OCI-LY1 (cell line): ENCODE measurements at regions not wholly inside any gene's neighbourhood (a gene's known extent, or its start where the extent isn't known, plus 50 kb on each side); places are given as distances from the start of the nearest gene placed in this dataset.
"Not testable (repeated sequence)": the region's sequence is repeated elsewhere in the genome, so short reads cannot be mapped to it uniquely, and the experiment has no call there.

Experiments
- H2AFZ ChIP-seq: fragments of 200-600 bp; sonication (generic), shearing (Covaris generic); 2 replicates; pipeline ENCODE4 v1.6.0; 2014; ENCODE audit warnings: antibody characterized with exemption, mild to moderate bottlenecking, low read length
- H3F3A ChIP-seq: fragments of 200-600 bp; sonication (generic), shearing (Covaris generic); 2 replicates; pipeline ENCODE4 v1.6.0; 2014; ENCODE audit warnings: mild to moderate bottlenecking, antibody characterized with exemption, low read length, moderate library complexity; ENCODE audit not compliant: insufficient read depth
- H3K27ac ChIP-seq: fragments of 200-600 bp; sonication (generic); 2 replicates; pipeline ENCODE4 v1.5.1; 2014; ENCODE audit warnings: low read length, mixed run types, mild to moderate bottlenecking, low read depth; ENCODE audit not compliant: poor library complexity, severe bottlenecking
- H3K27me3 ChIP-seq: fragments of 200-600 bp; sonication (generic); 2 replicates; pipeline ENCODE4 v1.6.0; 2014; ENCODE audit warnings: antibody characterized with exemption, mild to moderate bottlenecking, low read length, moderate library complexity; ENCODE audit not compliant: insufficient read depth
- H3K36me3 ChIP-seq: fragments of 200-600 bp; sonication (generic); 2 replicates; pipeline ENCODE4 v1.6.1; 2014; ENCODE audit warnings: mild to moderate bottlenecking, antibody characterized with exemption, low read length, moderate library complexity, mixed read lengths; ENCODE audit not compliant: insufficient read depth
- H3K4me1 ChIP-seq: fragments of 200-600 bp; sonication (generic); 2 replicates; pipeline ENCODE4 v1.5.1; 2014; ENCODE audit warnings: mild to moderate bottlenecking, low read length, moderate library complexity; ENCODE audit not compliant: insufficient read depth, severe bottlenecking
- H3K4me2 ChIP-seq: fragments of 200-600 bp; sonication (generic), shearing (Covaris generic); 2 replicates; pipeline ENCODE4 v1.6.1; 2014; ENCODE audit warnings: low read length
- H3K4me3 ChIP-seq: fragments of 200-600 bp; sonication (generic); 2 replicates; pipeline ENCODE4 v1.5.1; 2014; ENCODE audit warnings: low read length, low read depth, mild to moderate bottlenecking, mixed read lengths; ENCODE audit not compliant: poor library complexity, severe bottlenecking
- H3K79me2 ChIP-seq: fragments of 200-600 bp; shearing (Covaris generic); 2 replicates; pipeline ENCODE4 v1.6.1; 2016; ENCODE audit warnings: mixed run types, low read length, mixed read lengths; ENCODE audit not compliant: insufficient read depth
- H3K9ac ChIP-seq: fragments of 200-600 bp; sonication (generic), shearing (Covaris generic); 2 replicates; pipeline ENCODE4 v1.6.1; 2014; ENCODE audit warnings: mild to moderate bottlenecking, low read length, mixed read lengths
- H3K9me2 ChIP-seq: fragments of 200-600 bp; sonication (generic), shearing (Covaris generic); 2 replicates; pipeline ENCODE4 v1.6.1; 2014; ENCODE audit warnings: low read depth, mild to moderate bottlenecking, low read length, mixed read lengths
- H3K9me3 ChIP-seq: fragments of 200-600 bp; shearing (Covaris generic); 2 replicates; pipeline ENCODE4 v1.6.1; 2014; ENCODE audit warnings: low read length, mixed read lengths
- H4K20me1 ChIP-seq: fragments of 200-600 bp; sonication (generic), shearing (Covaris generic); 2 replicates; pipeline ENCODE4 v1.6.0; 2016; ENCODE audit warnings: mild to moderate bottlenecking, low read length; ENCODE audit not compliant: insufficient read depth
- EZH2 ChIP-seq: fragments of 200-600 bp; sonication (generic), shearing (Covaris generic); IDR thresholded peaks from 2 replicates; pipeline ENCODE4 v1.8.0; 2017; ENCODE audit warnings: borderline replicate concordance, mixed run types, mild to moderate bottlenecking, antibody characterized with exemption, low read length, moderate library complexity, mixed read lengths
- TF ChIP-seq, protein P1 (sequence below): fragments of 200-600 bp; sonication (generic), shearing (Covaris generic); IDR thresholded peaks from 2 replicates; pipeline ENCODE4 v1.5.1; 2017; ENCODE audit warnings: mild to moderate bottlenecking, antibody characterized with exemption, low read length, moderate library complexity, mixed read lengths

- H3K27me3 ChIP-seq: no peaks in the 10 kb centered on the region
- H3K4me3 ChIP-seq: no peak overlapping the region
- no peak overlapping the region for H3K27ac ChIP-seq
- no peak overlapping the region for H2AFZ ChIP-seq
- H3K36me3 ChIP-seq: no peaks in the 10 kb centered on the region
- H3F3A ChIP-seq: no peaks in the 10 kb centered on the region
- H3K4me2 ChIP-seq: no peak overlapping the region
- no peak overlapping the region for H3K9ac ChIP-seq
- no peaks in the 10 kb centered on the region for H3K9me3 ChIP-seq
- H3K4me1 ChIP-seq: no peaks in the 10 kb centered on the region
- H3K9me2 ChIP-seq: no peaks in the 10 kb centered on the region
- TF ChIP-seq, protein P1, sequence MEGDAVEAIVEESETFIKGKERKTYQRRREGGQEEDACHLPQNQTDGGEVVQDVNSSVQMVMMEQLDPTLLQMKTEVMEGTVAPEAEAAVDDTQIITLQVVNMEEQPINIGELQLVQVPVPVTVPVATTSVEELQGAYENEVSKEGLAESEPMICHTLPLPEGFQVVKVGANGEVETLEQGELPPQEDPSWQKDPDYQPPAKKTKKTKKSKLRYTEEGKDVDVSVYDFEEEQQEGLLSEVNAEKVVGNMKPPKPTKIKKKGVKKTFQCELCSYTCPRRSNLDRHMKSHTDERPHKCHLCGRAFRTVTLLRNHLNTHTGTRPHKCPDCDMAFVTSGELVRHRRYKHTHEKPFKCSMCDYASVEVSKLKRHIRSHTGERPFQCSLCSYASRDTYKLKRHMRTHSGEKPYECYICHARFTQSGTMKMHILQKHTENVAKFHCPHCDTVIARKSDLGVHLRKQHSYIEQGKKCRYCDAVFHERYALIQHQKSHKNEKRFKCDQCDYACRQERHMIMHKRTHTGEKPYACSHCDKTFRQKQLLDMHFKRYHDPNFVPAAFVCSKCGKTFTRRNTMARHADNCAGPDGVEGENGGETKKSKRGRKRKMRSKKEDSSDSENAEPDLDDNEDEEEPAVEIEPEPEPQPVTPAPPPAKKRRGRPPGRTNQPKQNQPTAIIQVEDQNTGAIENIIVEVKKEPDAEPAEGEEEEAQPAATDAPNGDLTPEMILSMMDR: no peak
- TF ChIP-seq EZH2: no peak
- H3K79me2 ChIP-seq: no peaks in the 10 kb centered on the region
- H4K20me1 ChIP-seq: no peaks in the 10 kb centered on the region
Observed at GRCh38 chr7:19339512-19339911, 194.3 kb upstream of the FERD3L start.

DNA sequence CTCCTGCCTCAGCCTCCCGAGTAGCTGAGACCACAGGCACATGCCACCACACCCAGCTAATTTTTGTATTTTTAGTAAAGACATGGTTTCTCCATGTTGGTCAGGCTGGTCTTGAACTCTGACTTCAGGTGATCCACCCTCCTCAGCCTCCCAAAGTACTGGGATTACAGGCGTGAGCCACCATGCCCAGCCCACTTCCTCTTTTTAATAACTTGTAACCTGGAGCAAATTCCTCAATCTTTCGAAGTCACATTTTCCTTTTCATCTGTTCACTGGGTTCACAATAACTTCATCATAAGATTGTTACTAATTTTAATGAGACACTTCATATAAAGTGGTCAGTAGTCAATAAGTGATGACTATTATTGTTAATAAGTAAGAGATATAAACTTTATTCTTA lies 193.3 kb upstream of the FERD3L start:
- H3K9me3 ChIP-seq, H3K27me3 ChIP-seq, H3K4me1 ChIP-seq, H3K36me3 ChIP-seq, H3K9me2 ChIP-seq, H3K79me2 ChIP-seq, H3K9ac ChIP-seq, H3K27ac ChIP-seq, H2AFZ ChIP-seq, H4K20me1 ChIP-seq, H3K4me2 ChIP-seq, H3F3A ChIP-seq, H3K4me3 ChIP-seq: not testable (repeated sequence)

GRCh38 chr7:19336836-19337383 lies 191.7 kb upstream of the FERD3L start:
- Histone ChIP-seq H3K4me3 (no peak overlapping the region), H3K4me2 (no peak overlapping the region), H3K9me3 (no peaks in the 10 kb centered on the region), H3K27ac (no peak overlapping the region), H3F3A (no peaks in the 10 kb centered on the region), H3K9me2 (no peaks in the 10 kb centered on the region), H2AFZ (no peak overlapping the region), H3K36me3 (no peaks in the 10 kb centered on the region), H3K79me2 (no peaks in the 10 kb centered on the region), H4K20me1 (no peaks in the 10 kb centered on the region), H3K27me3 (no peaks in the 10 kb centered on the region), H3K9ac (no peak overlapping the region), H3K4me1 (no peaks in the 10 kb centered on the region)
- TF ChIP-seq, protein P1: no peak
- no peak for TF ChIP-seq EZH2

DNA sequence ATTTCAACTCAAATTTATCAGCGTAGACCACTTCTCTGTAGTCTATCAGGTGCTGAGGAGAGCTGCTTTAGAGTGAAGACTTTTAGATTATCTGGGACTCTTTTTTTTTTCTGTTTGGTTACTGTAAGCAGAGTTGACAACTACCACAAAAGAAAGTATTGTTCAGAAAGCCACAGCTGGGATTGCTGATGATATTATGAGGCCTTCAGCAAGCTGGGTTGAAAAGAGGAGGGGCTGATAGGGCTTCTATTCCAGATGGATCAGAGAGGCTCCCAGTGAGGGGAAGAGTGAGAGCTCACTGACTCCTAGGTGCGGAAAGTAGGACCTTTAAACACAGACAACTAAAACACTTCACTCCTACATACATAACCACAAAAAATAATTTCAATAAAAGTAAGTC lies 188.5 kb upstream of the FERD3L start:
- Histone ChIP-seq H3K79me2 (no peaks in the 10 kb centered on the region), H3K9ac (no peak overlapping the region), H3K9me3 (no peaks in the 10 kb centered on the region), H3K27ac (no peak overlapping the region), H2AFZ (no peak overlapping the region), H3K27me3 (no peaks in the 10 kb centered on the region), H3K9me2 (no peaks in the 10 kb centered on the region), H3K4me1 (no peaks in the 10 kb centered on the region), H3F3A (no peaks in the 10 kb centered on the region), H3K4me3 (no peak overlapping the region), H3K4me2 (no peak overlapping the region), H3K36me3 (no peaks in the 10 kb centered on the region), H4K20me1 (no peaks in the 10 kb centered on the region)
- TF ChIP-seq EZH2: no peak
- TF ChIP-seq, protein P1: no peak
